HepG2 (cell line): ENCODE measurements at regions not wholly inside any gene's neighbourhood (a gene's known extent, or its start where the extent isn't known, plus 50 kb on each side); places are given as distances from the start of the nearest gene placed in this dataset.

Source experiments
- ATAC-seq: fragments of 200-7000 bp; cut with Tn5 transposase; 3 replicates; pipeline ENCODE4 v1.9.1; 2020; ENCODE audit warnings: mild to moderate bottlenecking, moderate library complexity
- BruUV-seq: library from RNA; stranded (reverse); fragments of 400-500 nt; replicated peaks from 2 replicates; lab custom pipeline; 2021; lab: Mats Ljungman, UMichigan
- CTCF ChIA-PET: fragments of 300-600 bp; formaldehyde crosslinking; extraction: SDS; loops from one replicate; lab custom pipeline; 2021; ENCODE audit warnings: low total read pairs, inconsistent platforms, low intra/inter-chr PET ratio; lab: Yijun Ruan, JAX
- POLR2A ChIA-PET: fragments of 350-600 bp; sonication (Branson Sonifier 250); formaldehyde crosslinking; loops from one replicate; lab custom pipeline; 2020; ENCODE audit warnings: antibody characterized with exemption, inconsistent platforms; lab: Yijun Ruan, JAX
- DNase-seq: peaks from one replicate; pipeline ENCODE4 v3.0.0-alpha.2; 2015; ENCODE audit warnings: low spot score
- FAIRE-seq: peaks from 3 replicates; lab custom pipeline; 2011; peaks lifted over from hg19 to GRCh38; lab: Jason Lieb, UNC
- H2AFZ ChIP-seq: one replicate; pipeline ENCODE4 v1.6.1; 2011; ENCODE audit warnings: low read length, inconsistent platforms
- H3K27ac ChIP-seq: fragments of 300-600 bp; 3 replicates; pipeline ENCODE4 v1.8.0; 2011; ENCODE audit warnings: mixed run types, mild to moderate bottlenecking, mixed read lengths, low read length, inconsistent platforms; ENCODE audit not compliant: insufficient read depth; ENCODE audit errors: extremely low read length
- H3K27me3 ChIP-seq, 2 experiments: fragments of 200-600 bp in 1 of 2; 2 replicates in 1 of 2; 3 replicates in 1 of 2; pipeline versions ENCODE4 v1.6.0 to v1.8.0; 2011; ENCODE audit warnings: low read length in 2 of 2, mild to moderate bottlenecking in 2 of 2, moderate library complexity in 2 of 2, inconsistent platforms in 1 of 2; ENCODE audit not compliant: insufficient read depth in 2 of 2, control insufficient read depth in 1 of 2
- H3K36me3 ChIP-seq, 2 experiments: fragments of 200-600 bp in 1 of 2; replicated peaks in 1 of 2; 2 replicates in 1 of 2; 3 replicates in 1 of 2; pipeline versions ENCODE4 v1.5.1 to v1.8.0; 2011; ENCODE audit warnings: low read length in 2 of 2, inconsistent platforms in 1 of 2; ENCODE audit not compliant: insufficient read depth in 2 of 2, control insufficient read depth in 1 of 2
- H3K4me1 ChIP-seq: 2 replicates; pipeline ENCODE4 v1.5.1; 2012; ENCODE audit warnings: low read length, inconsistent platforms; ENCODE audit not compliant: insufficient read depth
- H3K4me2 ChIP-seq: 2 replicates; pipeline ENCODE4 v1.6.0; 2011; ENCODE audit warnings: low read depth, low read length, inconsistent platforms
- H3K4me3 ChIP-seq, 3 experiments: fragments of 200-600 bp in 1 of 3; sonication (generic), shearing (Covaris generic) in 1 of 3; replicated peaks in 1 of 3; 2 replicates each; pipeline ENCODE4 v1.5.1; 2011 to 2016; ENCODE audit warnings: low read length in 3 of 3, inconsistent platforms in 2 of 3, low read depth in 2 of 3, mild to moderate bottlenecking in 2 of 3, control low read depth in 1 of 3, mixed read lengths in 1 of 3; ENCODE audit not compliant: insufficient read depth in 1 of 3
- H3K79me2 ChIP-seq: one replicate; pipeline ENCODE4 v1.6.1; 2011; ENCODE audit warnings: low read length, inconsistent platforms; ENCODE audit not compliant: insufficient read depth
- H3K9ac ChIP-seq: 2 replicates; pipeline ENCODE4 v1.6.0; 2011; ENCODE audit warnings: mild to moderate bottlenecking, low read depth, low read length, inconsistent platforms; ENCODE audit not compliant: insufficient read depth
- H3K9me3 ChIP-seq: 2 replicates; pipeline ENCODE4 v1.5.1; 2012; ENCODE audit warnings: mild to moderate bottlenecking, low read length
- H4K20me1 ChIP-seq: 2 replicates; pipeline ENCODE4 v1.6.0; 2011; ENCODE audit warnings: inconsistent platforms, mild to moderate bottlenecking, low read length, moderate library complexity; ENCODE audit not compliant: insufficient read depth
- HOXA9 ChIP-seq: sonication (generic); formaldehyde crosslinking; IDR thresholded peaks from 2 replicates; pipeline ENCODE4 v1.8.1; 2022; ENCODE audit warnings: missing genetic modification reagents, mild to moderate bottlenecking, moderate library complexity, borderline replicate concordance
- KLF12 ChIP-seq: sonication (generic); formaldehyde crosslinking; IDR thresholded peaks from 2 replicates; pipeline ENCODE4 v1.4.0; 2020; ENCODE audit warnings: missing genetic modification reagents, borderline replicate concordance
- MIXL1 ChIP-seq: IDR thresholded peaks from 2 replicates; pipeline ENCODE4 v1.6.1; 2016
- STAG1 ChIP-seq: sonication (generic); formaldehyde crosslinking; IDR thresholded peaks from 2 replicates; pipeline ENCODE4 v1.4.0; 2020; ENCODE audit warnings: missing genetic modification reagents
- ZKSCAN8 ChIP-seq: IDR thresholded peaks from 2 replicates; pipeline ENCODE4 v1.6.1; 2016; ENCODE audit warnings: borderline replicate concordance, missing genetic modification reagents, missing compliant biosample characterization
- ZNF263 ChIP-seq: sonication (generic); formaldehyde crosslinking; IDR thresholded peaks from 2 replicates; pipeline ENCODE4 v1.4.0; 2020; ENCODE audit warnings: missing genetic modification reagents
- ZNF644 ChIP-seq: IDR thresholded peaks from 2 replicates; pipeline ENCODE4 v1.6.1; 2016; ENCODE audit warnings: low read depth
- ZSCAN21 ChIP-seq: sonication (generic); formaldehyde crosslinking; IDR thresholded peaks from 2 replicates; pipeline ENCODE4 v1.8.0; 2022; ENCODE audit warnings: mild to moderate bottlenecking, missing genetic modification reagents, moderate library complexity, borderline replicate concordance
- WGBS: methylation state at CpG from one replicate; pipeline ENCODE4 v1.1.6; 2017; ENCODE audit warnings: low lambda C conversion rate; 5-methylcytosine and 5-hydroxymethylcytosine counted together
- in situ Hi-C: cut with HindIII; loops from 2 replicates; pipeline ENCODE4 v1.10.0; 2017; ENCODE audit warnings: low pct_unique_long_range_greater_than_20kb; ENCODE audit not compliant: extremely low pct_ligation_motif_present
- intact Hi-C: fragments of 100-400 bp; cut with micrococcal nuclease; formaldehyde crosslinking; loops from one replicate; pipeline ENCODE4 v1.10.0; 2022; ENCODE audit not compliant: unreplicated experiment
- TF ChIP-seq, protein P1 (sequence below): sonication (generic); formaldehyde crosslinking; IDR thresholded peaks from 2 replicates; pipeline ENCODE4 v1.5.0; 2020; ENCODE audit warnings: missing genetic modification reagents, mild to moderate bottlenecking, borderline replicate concordance
- TF ChIP-seq, protein P2 (sequence below): sonication (generic); formaldehyde crosslinking; IDR thresholded peaks from 2 replicates; pipeline ENCODE4 v1.5.1; 2020; ENCODE audit warnings: missing genetic modification reagents, mild to moderate bottlenecking, borderline replicate concordance
- TF ChIP-seq, protein P3 (sequence below): sonication (generic); formaldehyde crosslinking; IDR thresholded peaks from 2 replicates; pipeline ENCODE4 v1.5.0; 2020; ENCODE audit warnings: missing genetic modification reagents
- TF ChIP-seq, protein P4 (sequence below): sonication (generic); formaldehyde crosslinking; IDR thresholded peaks from 2 replicates; pipeline ENCODE4 v1.8.1; 2022; ENCODE audit warnings: mild to moderate bottlenecking, missing genetic modification reagents
- TF ChIP-seq, protein P5 (sequence below): IDR thresholded peaks from 2 replicates; pipeline ENCODE4 v1.6.1; 2012; ENCODE audit warnings: low read length, improper control_type of control experiment
- TF ChIP-seq, protein P6 (sequence below): sonication (generic); formaldehyde crosslinking; conservative IDR thresholded peaks from 2 replicates; pipeline ENCODE4 v1.8.0; 2022; ENCODE audit warnings: mild to moderate bottlenecking, moderate library complexity, missing genetic modification reagents
- TF ChIP-seq, protein P7 (sequence below): sonication (generic); formaldehyde crosslinking; IDR thresholded peaks from 2 replicates; pipeline ENCODE4 v1.8.1; 2023; ENCODE audit warnings: mild to moderate bottlenecking, missing genetic modification reagents

DNA sequence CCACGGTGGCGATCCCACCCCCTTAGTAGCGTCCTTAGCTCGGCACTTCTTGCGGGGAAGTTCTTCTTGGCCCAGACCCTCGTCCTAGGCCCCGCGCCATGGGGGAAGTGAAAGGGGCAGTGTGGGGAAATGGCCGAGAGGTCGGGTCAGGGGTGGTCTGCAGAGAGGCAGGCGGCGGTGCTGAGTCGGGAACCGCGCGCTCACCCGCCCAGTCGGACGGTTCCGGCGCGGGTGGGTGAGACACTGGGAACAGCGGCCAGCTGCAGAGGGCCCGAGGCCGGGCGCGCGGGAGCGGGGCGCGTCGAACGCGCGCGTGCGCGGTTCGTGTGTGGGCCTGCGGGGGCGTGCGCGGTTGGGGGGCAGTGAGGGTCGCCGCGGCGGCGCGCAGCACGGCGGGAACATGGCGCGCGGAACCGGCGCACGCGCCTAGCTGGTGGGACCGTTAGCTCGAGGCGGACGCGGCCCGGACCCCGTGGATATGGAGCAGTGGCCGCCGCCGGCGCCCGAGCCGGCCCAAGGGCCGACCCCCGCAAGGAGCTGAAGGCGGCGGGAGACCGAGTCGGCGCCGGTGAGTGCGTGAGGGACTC is 246.9 kb downstream of the GOLGA6L6 start:
- intact Hi-C loops: no loop called here
- DNase-seq: no peak
- no peak for TF ChIP-seq ZKSCAN8 (CRISPR knock-in tag)
- TF ChIP-seq MIXL1 (CRISPR knock-in tag): no peak
- TF ChIP-seq, protein P1, sequence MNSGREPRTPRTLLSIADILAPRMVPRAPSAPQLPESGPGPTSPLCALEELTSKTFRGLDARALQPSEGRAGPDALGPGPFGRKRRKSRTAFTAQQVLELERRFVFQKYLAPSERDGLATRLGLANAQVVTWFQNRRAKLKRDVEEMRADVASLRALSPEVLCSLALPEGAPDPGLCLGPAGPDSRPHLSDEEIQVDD: no peak
- TF ChIP-seq, protein P2, sequence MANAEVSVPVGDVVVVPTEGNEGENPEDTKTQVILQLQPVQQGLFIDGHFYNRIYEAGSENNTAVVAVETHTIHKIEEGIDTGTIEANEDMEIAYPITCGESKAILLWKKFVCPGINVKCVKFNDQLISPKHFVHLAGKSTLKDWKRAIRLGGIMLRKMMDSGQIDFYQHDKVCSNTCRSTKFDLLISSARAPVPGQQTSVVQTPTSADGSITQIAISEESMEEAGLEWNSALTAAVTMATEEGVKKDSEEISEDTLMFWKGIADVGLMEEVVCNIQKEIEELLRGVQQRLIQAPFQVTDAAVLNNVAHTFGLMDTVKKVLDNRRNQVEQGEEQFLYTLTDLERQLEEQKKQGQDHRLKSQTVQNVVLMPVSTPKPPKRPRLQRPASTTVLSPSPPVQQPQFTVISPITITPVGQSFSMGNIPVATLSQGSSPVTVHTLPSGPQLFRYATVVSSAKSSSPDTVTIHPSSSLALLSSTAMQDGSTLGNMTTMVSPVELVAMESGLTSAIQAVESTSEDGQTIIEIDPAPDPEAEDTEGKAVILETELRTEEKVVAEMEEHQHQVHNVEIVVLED: no peak
- no peak for TF ChIP-seq ZNF644 (CRISPR knock-in tag)
- TF ChIP-seq STAG1: no peak
- no peak for TF ChIP-seq ZNF263 (CRISPR knock-in tag)
- TF ChIP-seq, protein P3, sequence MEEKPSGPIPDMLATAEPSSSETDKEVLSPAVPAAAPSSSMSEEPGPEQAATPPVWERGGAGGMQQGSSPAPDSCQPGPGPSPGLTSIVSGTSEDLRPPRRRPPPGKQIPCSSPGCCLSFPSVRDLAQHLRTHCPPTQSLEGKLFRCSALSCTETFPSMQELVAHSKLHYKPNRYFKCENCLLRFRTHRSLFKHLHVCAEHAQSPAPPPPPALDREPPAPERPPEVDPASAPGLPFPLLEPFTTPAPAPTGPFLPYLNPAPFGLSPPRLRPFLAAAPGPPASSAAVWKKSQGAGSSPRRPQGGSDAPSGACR (CRISPR knock-in tag): no peak
- TF ChIP-seq ZSCAN21 (CRISPR knock-in tag): no peak
- TF ChIP-seq KLF12 (CRISPR knock-in tag): no peak
- TF ChIP-seq, protein P4, sequence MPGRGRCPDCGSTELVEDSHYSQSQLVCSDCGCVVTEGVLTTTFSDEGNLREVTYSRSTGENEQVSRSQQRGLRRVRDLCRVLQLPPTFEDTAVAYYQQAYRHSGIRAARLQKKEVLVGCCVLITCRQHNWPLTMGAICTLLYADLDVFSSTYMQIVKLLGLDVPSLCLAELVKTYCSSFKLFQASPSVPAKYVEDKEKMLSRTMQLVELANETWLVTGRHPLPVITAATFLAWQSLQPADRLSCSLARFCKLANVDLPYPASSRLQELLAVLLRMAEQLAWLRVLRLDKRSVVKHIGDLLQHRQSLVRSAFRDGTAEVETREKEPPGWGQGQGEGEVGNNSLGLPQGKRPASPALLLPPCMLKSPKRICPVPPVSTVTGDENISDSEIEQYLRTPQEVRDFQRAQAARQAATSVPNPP (CRISPR knock-in tag): no peak
- TF ChIP-seq, protein P5, sequence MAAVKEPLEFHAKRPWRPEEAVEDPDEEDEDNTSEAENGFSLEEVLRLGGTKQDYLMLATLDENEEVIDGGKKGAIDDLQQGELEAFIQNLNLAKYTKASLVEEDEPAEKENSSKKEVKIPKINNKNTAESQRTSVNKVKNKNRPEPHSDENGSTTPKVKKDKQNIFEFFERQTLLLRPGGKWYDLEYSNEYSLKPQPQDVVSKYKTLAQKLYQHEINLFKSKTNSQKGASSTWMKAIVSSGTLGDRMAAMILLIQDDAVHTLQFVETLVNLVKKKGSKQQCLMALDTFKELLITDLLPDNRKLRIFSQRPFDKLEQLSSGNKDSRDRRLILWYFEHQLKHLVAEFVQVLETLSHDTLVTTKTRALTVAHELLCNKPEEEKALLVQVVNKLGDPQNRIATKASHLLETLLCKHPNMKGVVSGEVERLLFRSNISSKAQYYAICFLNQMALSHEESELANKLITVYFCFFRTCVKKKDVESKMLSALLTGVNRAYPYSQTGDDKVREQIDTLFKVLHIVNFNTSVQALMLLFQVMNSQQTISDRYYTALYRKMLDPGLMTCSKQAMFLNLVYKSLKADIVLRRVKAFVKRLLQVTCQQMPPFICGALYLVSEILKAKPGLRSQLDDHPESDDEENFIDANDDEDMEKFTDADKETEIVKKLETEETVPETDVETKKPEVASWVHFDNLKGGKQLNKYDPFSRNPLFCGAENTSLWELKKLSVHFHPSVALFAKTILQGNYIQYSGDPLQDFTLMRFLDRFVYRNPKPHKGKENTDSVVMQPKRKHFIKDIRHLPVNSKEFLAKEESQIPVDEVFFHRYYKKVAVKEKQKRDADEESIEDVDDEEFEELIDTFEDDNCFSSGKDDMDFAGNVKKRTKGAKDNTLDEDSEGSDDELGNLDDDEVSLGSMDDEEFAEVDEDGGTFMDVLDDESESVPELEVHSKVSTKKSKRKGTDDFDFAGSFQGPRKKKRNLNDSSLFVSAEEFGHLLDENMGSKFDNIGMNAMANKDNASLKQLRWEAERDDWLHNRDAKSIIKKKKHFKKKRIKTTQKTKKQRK: no peak
- TF ChIP-seq, protein P6, sequence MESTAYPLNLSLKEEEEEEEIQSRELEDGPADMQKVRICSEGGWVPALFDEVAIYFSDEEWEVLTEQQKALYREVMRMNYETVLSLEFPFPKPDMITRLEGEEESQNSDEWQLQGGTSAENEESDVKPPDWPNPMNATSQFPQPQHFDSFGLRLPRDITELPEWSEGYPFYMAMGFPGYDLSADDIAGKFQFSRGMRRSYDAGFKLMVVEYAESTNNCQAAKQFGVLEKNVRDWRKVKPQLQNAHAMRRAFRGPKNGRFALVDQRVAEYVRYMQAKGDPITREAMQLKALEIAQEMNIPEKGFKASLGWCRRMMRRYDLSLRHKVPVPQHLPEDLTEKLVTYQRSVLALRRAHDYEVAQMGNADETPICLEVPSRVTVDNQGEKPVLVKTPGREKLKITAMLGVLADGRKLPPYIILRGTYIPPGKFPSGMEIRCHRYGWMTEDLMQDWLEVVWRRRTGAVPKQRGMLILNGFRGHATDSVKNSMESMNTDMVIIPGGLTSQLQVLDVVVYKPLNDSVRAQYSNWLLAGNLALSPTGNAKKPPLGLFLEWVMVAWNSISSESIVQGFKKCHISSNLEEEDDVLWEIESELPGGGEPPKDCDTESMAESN: no peak
- TF ChIP-seq, protein P7, sequence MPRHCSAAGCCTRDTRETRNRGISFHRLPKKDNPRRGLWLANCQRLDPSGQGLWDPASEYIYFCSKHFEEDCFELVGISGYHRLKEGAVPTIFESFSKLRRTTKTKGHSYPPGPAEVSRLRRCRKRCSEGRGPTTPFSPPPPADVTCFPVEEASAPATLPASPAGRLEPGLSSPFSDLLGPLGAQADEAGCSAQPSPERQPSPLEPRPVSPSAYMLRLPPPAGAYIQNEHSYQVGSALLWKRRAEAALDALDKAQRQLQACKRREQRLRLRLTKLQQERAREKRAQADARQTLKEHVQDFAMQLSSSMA (CRISPR knock-in tag): no peak
- no peak for TF ChIP-seq HOXA9 (CRISPR knock-in tag)

More for the DNA sequence above, 246.9 kb downstream of the GOLGA6L6 start:
- ChIA-PET POLR2A (no interaction called here), CTCF (no interaction called here)
- Histone ChIP-seq H3K27ac (no peak overlapping the region), H3K4me3 (no peak overlapping the region), H3K4me2 (no peak overlapping the region), H3K4me1 (no peaks in the 10 kb centered on the region), H2AFZ (no peak overlapping the region), H3K9me3 (no peaks in the 10 kb centered on the region), H4K20me1 (no peaks in the 10 kb centered on the region), H3K79me2 (no peaks in the 10 kb centered on the region), H3K36me3 (no peaks in the 10 kb centered on the region), H3K9ac (no peak overlapping the region), H3K27me3 (no peaks in the 10 kb centered on the region)
- WGBS: 90% methylated on average over 77 of the region's 80 CpGs
- in situ Hi-C loops: no loop called here
- ATAC-seq (no peak), FAIRE-seq (no peak)
- no TSS peak for BruUV-seq
